ENCODE measurements at regions not wholly inside any gene's neighbourhood (a gene's known extent, or its start where the extent isn't known, plus 50 kb on each side); places are given as distances from the start of the nearest gene placed in this dataset.

- TF ChIP-seq POLR2A (IDR thresholded peaks at IDR 0.05) (no peak), EP300 (IDR thresholded peaks at IDR 0.05) (no peak), CTCF (IDR thresholded peaks at IDR 0.05) (no peak)
- WGBS, 3 donors: 85 to 92% (median 89%) methylated on average over 7 of the region's 7 CpGs
- no peaks in the 10 kb centered on the region for H3K27me3 ChIP-seq
- no peaks in the 10 kb centered on the region for H3K36me3 ChIP-seq
- H3K27ac ChIP-seq: no peak overlapping the region
- no peaks in the 10 kb centered on the region for H3K9me3 ChIP-seq
- intact Hi-C loops (cut with DNase I): no loop called here
- no peak overlapping the region for H3K4me3 ChIP-seq
- DNase-seq: no peak
- H3K4me1 ChIP-seq (ENCODE audit: insufficient read depth): no peaks in the 10 kb centered on the region
Measured at GRCh38 chr10:8487346-8487745, 432.9 kb downstream of the GATA3 start.

- DNase-seq: no peak
- Histone ChIP-seq H3K9me3 (no peaks in the 10 kb centered on the region), H3K4me3 (no peak overlapping the region), H3K27ac (no peak overlapping the region), H3K27me3 (no peaks in the 10 kb centered on the region), H3K36me3 (no peaks in the 10 kb centered on the region), H3K4me1 (ENCODE audit: insufficient read depth) (no peaks in the 10 kb centered on the region)
- TF ChIP-seq POLR2A (IDR thresholded peaks at IDR 0.05) (no peak), CTCF (IDR thresholded peaks at IDR 0.05) (no peak), EP300 (IDR thresholded peaks at IDR 0.05) (no peak)
- intact Hi-C loops (cut with DNase I): no loop called here
- WGBS, 3 donors: 91 to 93% (median 92%) methylated on average over 3 of the region's 3 CpGs
Measured at GRCh38 chr10:8489232-8489631, 434.7 kb downstream of the GATA3 start.

- Histone ChIP-seq H3K36me3 (no peaks in the 10 kb centered on the region), H3K27ac (no peak overlapping the region), H3K9me3 (no peaks in the 10 kb centered on the region), H3K4me3 (no peak overlapping the region), H3K27me3 (no peaks in the 10 kb centered on the region), H3K4me1 (ENCODE audit: insufficient read depth) (no peaks in the 10 kb centered on the region)
- DNase-seq: no peak
- 58 to 65% (median 61%) methylated on average over 6 of the region's 6 CpGs for WGBS, 3 donors
- intact Hi-C loops (cut with DNase I): no loop called here
- TF ChIP-seq POLR2A (IDR thresholded peaks at IDR 0.05): no peak
- no peak for TF ChIP-seq CTCF (IDR thresholded peaks at IDR 0.05)
- TF ChIP-seq EP300 (IDR thresholded peaks at IDR 0.05): no peak
Measured at GRCh38 chr10:8489823-8490222, 435.3 kb downstream of the GATA3 start.

- DNase-seq: no peak
- TF ChIP-seq POLR2A (IDR thresholded peaks at IDR 0.05) (no peak), CTCF (IDR thresholded peaks at IDR 0.05) (no peak), EP300 (IDR thresholded peaks at IDR 0.05) (no peak)
- Histone ChIP-seq H3K27ac (no peak overlapping the region), H3K4me1 (ENCODE audit: insufficient read depth) (no peaks in the 10 kb centered on the region), H3K4me3 (no peak overlapping the region), H3K36me3 (no peaks in the 10 kb centered on the region), H3K27me3 (no peaks in the 10 kb centered on the region), H3K9me3 (no peaks in the 10 kb centered on the region)
- intact Hi-C loops (cut with DNase I): no loop called here
- WGBS, 3 donors: 94 to 98% (median 95%) methylated on average over 1 of the region's 1 CpG
Measured at GRCh38 chr10:8498290-8498689, 443.8 kb downstream of the GATA3 start.

- intact Hi-C loops (cut with DNase I): no loop called here
- no peaks in the 10 kb centered on the region for H3K27me3 ChIP-seq
- H3K9me3 ChIP-seq: no peaks in the 10 kb centered on the region
- H3K4me1 ChIP-seq (ENCODE audit: insufficient read depth): no peaks in the 10 kb centered on the region
- H3K4me3 ChIP-seq: no peak overlapping the region
- no peaks in the 10 kb centered on the region for H3K36me3 ChIP-seq
- TF ChIP-seq POLR2A (IDR thresholded peaks at IDR 0.05) (no peak), CTCF (IDR thresholded peaks at IDR 0.05) (no peak)
- DNase-seq: no peak
- 60 to 75% (median 60%) methylated on average over 4 of the region's 4 CpGs for WGBS, 3 donors
- no peak overlapping the region for H3K27ac ChIP-seq
Measured at GRCh38 chr10:8498881-8499280, 444.4 kb downstream of the GATA3 start.
